Caco-2 (cell line): ENCODE measurements at regions not wholly inside any gene's neighbourhood (a gene's known extent, or its start where the extent isn't known, plus 50 kb on each side); places are given as distances from the start of the nearest gene placed in this dataset.

Experiments used
- BruUV-seq: library from RNA; stranded (reverse); fragments of 400-500 nt; replicated peaks from 2 replicates; lab custom pipeline; 2021; lab: Mats Ljungman, UMichigan
- CTCF ChIA-PET: fragments of 300-600 bp; sonication (Branson Sonifier 250); formaldehyde crosslinking; loops from one replicate; lab custom pipeline; 2022; ENCODE audit warnings: antibody characterized with exemption; lab: Charles Lee
- POLR2A ChIA-PET: fragments of 300-600 bp; sonication (Branson Sonifier 250); formaldehyde crosslinking; loops from one replicate; lab custom pipeline; 2022; ENCODE audit warnings: antibody characterized with exemption; lab: Charles Lee
- DNase-seq, 2 experiments: peaks; one replicate each; pipeline versions ENCODE4 v3.0.0 to v3.0.0-alpha.2; 2020 to 2022
- H3K27me3 ChIP-seq: replicated peaks from 2 replicates; pipeline ENCODE4 v1.6.0; 2011; ENCODE audit warnings: low read length; ENCODE audit not compliant: control insufficient read depth, insufficient read depth
- H3K36me3 ChIP-seq: 2 replicates; pipeline ENCODE4 v1.5.1; 2011; ENCODE audit warnings: low read length; ENCODE audit not compliant: control insufficient read depth, insufficient read depth
- H3K4me1 ChIP-seq: fragments of 250-450 bp; sonication (Bioruptor Pico); 2 replicates; pipeline ENCODE4 v1.5.1; 2020; ENCODE audit warnings: mild to moderate bottlenecking
- H3K4me3 ChIP-seq: 2 replicates; pipeline ENCODE4 v1.5.1; 2011; ENCODE audit warnings: low read depth, mild to moderate bottlenecking, control low read depth, low read length
- H3K9me3 ChIP-seq: fragments of 250-450 bp; sonication (Bioruptor Pico); 2 replicates; pipeline ENCODE4 v1.5.1; 2020; ENCODE audit warnings: mild to moderate bottlenecking, moderate library complexity
- H3K27ac Mint-ChIP-seq: one replicate; pipeline ENCODE4 v1.8.0; 2022; ENCODE audit warnings: mixed read lengths; ENCODE audit not compliant: unreplicated experiment
- H3K27me3 Mint-ChIP-seq: one replicate; pipeline ENCODE4 v1.8.0; 2022; ENCODE audit warnings: mixed read lengths; ENCODE audit not compliant: insufficient read depth, unreplicated experiment
- H3K36me3 Mint-ChIP-seq: one replicate; pipeline ENCODE4 v1.8.0; 2022; ENCODE audit warnings: mild to moderate bottlenecking, mixed read lengths; ENCODE audit not compliant: insufficient read depth, unreplicated experiment
- H3K4me1 Mint-ChIP-seq: one replicate; pipeline ENCODE4 v1.8.0; 2022; ENCODE audit warnings: low read depth, mixed read lengths; ENCODE audit not compliant: unreplicated experiment
- H3K4me3 Mint-ChIP-seq: one replicate; pipeline ENCODE4 v1.8.0; 2022; ENCODE audit warnings: mild to moderate bottlenecking, moderate library complexity, mixed read lengths; ENCODE audit not compliant: unreplicated experiment
- H3K9me3 Mint-ChIP-seq: one replicate; pipeline ENCODE4 v1.8.0; 2022; ENCODE audit warnings: mixed read lengths; ENCODE audit not compliant: unreplicated experiment
- CTCF ChIP-seq, 2 experiments: fragments of 200-600 bp in 1 of 2; IDR thresholded peaks; 1 replicate in 1 of 2; 2 replicates in 1 of 2; pipeline versions ENCODE4 v1.5.1 to v1.8.0; 2011 to 2022; ENCODE audit warnings: antibody characterized with exemption in 1 of 2, control low read depth in 1 of 2, inconsistent platforms in 1 of 2, low read depth in 1 of 2, low read length in 1 of 2, mild to moderate bottlenecking in 1 of 2, moderate library complexity in 1 of 2; ENCODE audit not compliant: insufficient read depth in 1 of 2, severe bottlenecking in 1 of 2, unreplicated experiment in 1 of 2
- intact Hi-C: fragments of 100-400 bp; cut with micrococcal nuclease; formaldehyde crosslinking; loops from one replicate; pipeline ENCODE4 v1.10.0; 2022; ENCODE audit not compliant: unreplicated experiment

- Mint-ChIP-seq H3K4me3 (no peak overlapping the region), H3K27ac (no peak overlapping the region), H3K36me3 (no peaks in the 10 kb centered on the region), H3K9me3 (no peaks in the 10 kb centered on the region), H3K4me1 (no peaks in the 10 kb centered on the region), H3K27me3 (no peaks in the 10 kb centered on the region)
- CTCF ChIA-PET, result interaction anchor here (0.9 to 1.8 kb wide), 4 partner anchors 11 to 104 kb away, joined by 3 to 8 read pairs (median 4); no protein-coding TSS in a partner anchor
- DNase-seq, result no peak
- intact Hi-C loops, result loop anchor here (2.0 kb wide), 1 partner anchor 68 kb away; no protein-coding TSS in a partner anchor
- POLR2A ChIA-PET, result no interaction called here
- no peak overlapping the region for H3K4me3 ChIP-seq
- BruUV-seq, result no TSS peak
- no peak for TF ChIP-seq CTCF (IDR thresholded peaks at IDR 0.05; ENCODE audit: insufficient read depth in 1 of 2, low read depth in 1 of 2, low read length in 1 of 2, severe bottlenecking in 1 of 2, unreplicated experiment in 1 of 2)
- no peaks in the 10 kb centered on the region for H3K9me3 ChIP-seq
- H3K36me3 ChIP-seq, result no peaks in the 10 kb centered on the region
- no peaks in the 10 kb centered on the region for H3K27me3 ChIP-seq
- H3K4me1 ChIP-seq, result peaks cover 6% of the 10 kb centered on the region; the same call in 1 of the 2 replicates
Measured at GRCh38 chr3:195003006-195003892, 267.7 kb downstream of the XXYLT1 start.

DNA sequence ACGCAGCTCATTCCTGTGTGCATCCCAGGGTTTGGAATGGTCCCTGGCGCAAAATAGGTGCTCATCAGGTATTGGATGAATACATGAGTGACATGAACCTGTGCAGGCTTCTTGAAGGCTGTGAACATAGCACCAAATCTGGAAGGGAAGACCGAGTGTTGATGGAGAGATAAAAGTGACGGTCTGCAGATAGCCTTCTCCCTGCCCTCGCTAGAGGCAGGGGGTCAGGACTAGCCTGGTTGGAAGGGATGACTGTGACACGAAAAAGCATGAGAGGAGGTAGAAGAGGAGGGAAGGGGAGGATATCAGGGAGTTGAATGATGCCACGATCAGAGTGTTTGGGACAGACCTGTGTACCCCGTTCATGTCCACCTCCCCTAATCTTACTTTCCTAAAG is 267.1 kb downstream of the XXYLT1 start:
- H3K36me3 Mint-ChIP-seq, result no peaks in the 10 kb centered on the region
- no peaks in the 10 kb centered on the region for H3K4me1 Mint-ChIP-seq
- H3K4me3 ChIP-seq, result no peak overlapping the region
- TF ChIP-seq CTCF (IDR thresholded peaks at IDR 0.05; ENCODE audit: insufficient read depth in 1 of 2, low read depth in 1 of 2, low read length in 1 of 2, severe bottlenecking in 1 of 2, unreplicated experiment in 1 of 2), result no peak
- H3K27me3 Mint-ChIP-seq, result no peaks in the 10 kb centered on the region
- ChIA-PET POLR2A (no interaction called here), CTCF (no interaction called here)
- H3K9me3 ChIP-seq, result no peaks in the 10 kb centered on the region
- no peak overlapping the region for H3K4me3 Mint-ChIP-seq
- BruUV-seq, result no TSS peak
- intact Hi-C loops, result loop anchor here (2.0 kb wide), 1 partner anchor 67 kb away; no protein-coding TSS in a partner anchor
- no peaks in the 10 kb centered on the region for H3K9me3 Mint-ChIP-seq
- no peak for DNase-seq
- no peak overlapping the region for H3K27ac Mint-ChIP-seq
- H3K36me3 ChIP-seq, result no peaks in the 10 kb centered on the region
- peaks cover 6% of the 10 kb centered on the region; the same call in 1 of the 2 replicates for H3K4me1 ChIP-seq
- no peaks in the 10 kb centered on the region for H3K27me3 ChIP-seq

GRCh38 chr3:195004512-195005250 is 266.3 kb downstream of the XXYLT1 start:
- ChIA-PET CTCF (interaction anchor here (0.7 kb wide), 1 partner anchor 9 kb away, joined by 5 read pairs; no protein-coding TSS in a partner anchor), POLR2A (no interaction called here)
- Histone ChIP-seq H3K4me1 (peaks cover 6% of the 10 kb centered on the region; the same call in 1 of the 2 replicates), H3K9me3 (no peaks in the 10 kb centered on the region), H3K36me3 (no peaks in the 10 kb centered on the region), H3K27me3 (no peaks in the 10 kb centered on the region), H3K4me3 (no peak overlapping the region)
- intact Hi-C loops, result no loop called here
- Mint-ChIP-seq H3K4me1 (no peaks in the 10 kb centered on the region), H3K36me3 (no peaks in the 10 kb centered on the region), H3K9me3 (no peaks in the 10 kb centered on the region), H3K27me3 (no peaks in the 10 kb centered on the region), H3K27ac (no peak overlapping the region), H3K4me3 (no peak overlapping the region)
- no peak for TF ChIP-seq CTCF (IDR thresholded peaks at IDR 0.05; ENCODE audit: insufficient read depth in 1 of 2, low read depth in 1 of 2, low read length in 1 of 2, severe bottlenecking in 1 of 2, unreplicated experiment in 1 of 2)
- DNase-seq, result no peak
- BruUV-seq, result no TSS peak
